ENCODE measurements at regions not wholly inside any gene's neighbourhood (a gene's known extent, or its start where the extent isn't known, plus 50 kb on each side); places are given as distances from the start of the nearest gene placed in this dataset.

- no peak overlapping the region for H3K4me3 ChIP-seq (replicated peaks; ENCODE audit: low read depth, low read length)
- TF ChIP-seq CTCF (IDR thresholded peaks at IDR 0.05; ENCODE audit: low read depth, low read length, missing control alignments): no peak
- no peak for DNase-seq (ENCODE audit: extremely low read depth, low read depth)
Observed at GRCh38 chr2:147623328-147623727, 221.5 kb upstream of the ACVR2A start.

- no peak for TF ChIP-seq CTCF (IDR thresholded peaks at IDR 0.05; ENCODE audit: low read depth, low read length, missing control alignments)
- no peak for DNase-seq (ENCODE audit: extremely low read depth, low read depth)
- no peak overlapping the region for H3K4me3 ChIP-seq (replicated peaks; ENCODE audit: low read depth, low read length)
Observed at GRCh38 chr2:147621656-147622197, 223.1 kb upstream of the ACVR2A start.

- no peak overlapping the region for H3K4me3 ChIP-seq (replicated peaks; ENCODE audit: low read depth, low read length)
- DNase-seq (ENCODE audit: extremely low read depth, low read depth): no peak
- no peak for TF ChIP-seq CTCF (IDR thresholded peaks at IDR 0.05; ENCODE audit: low read depth, low read length, missing control alignments)
Observed at GRCh38 chr2:147619808-147620207, 225.0 kb upstream of the ACVR2A start.

GRCh38 chr2:147615726-147616125 is 229.1 kb upstream of the ACVR2A start:
- TF ChIP-seq CTCF (IDR thresholded peaks at IDR 0.05; ENCODE audit: low read depth, low read length, missing control alignments): no peak
- no peak for DNase-seq (ENCODE audit: extremely low read depth, low read depth)
- H3K4me3 ChIP-seq (replicated peaks; ENCODE audit: low read depth, low read length): no peak overlapping the region

GRCh38 chr2:147614979-147615470 is 229.8 kb upstream of the ACVR2A start:
- DNase-seq (ENCODE audit: extremely low read depth, low read depth): no peak
- no peak for TF ChIP-seq CTCF (IDR thresholded peaks at IDR 0.05; ENCODE audit: low read depth, low read length, missing control alignments)
- H3K4me3 ChIP-seq (replicated peaks; ENCODE audit: low read depth, low read length): no peak overlapping the region

GRCh38 chr2:147614471-147614870 is 230.4 kb upstream of the ACVR2A start:
- no peak overlapping the region for H3K4me3 ChIP-seq (replicated peaks; ENCODE audit: low read depth, low read length)
- DNase-seq (ENCODE audit: extremely low read depth, low read depth): no peak
- TF ChIP-seq CTCF (IDR thresholded peaks at IDR 0.05; ENCODE audit: low read depth, low read length, missing control alignments): no peak

- DNase-seq (ENCODE audit: extremely low read depth, low read depth): no peak
- no peak overlapping the region for H3K4me3 ChIP-seq (replicated peaks; ENCODE audit: low read depth, low read length)
- no peak for TF ChIP-seq CTCF (IDR thresholded peaks at IDR 0.05; ENCODE audit: low read depth, low read length, missing control alignments)
Observed at GRCh38 chr2:147610496-147611040, 234.3 kb upstream of the ACVR2A start.

All from HFF-Myc (cell line).